ENCODE measurements at regions not wholly inside any gene's neighbourhood (a gene's known extent, or its start where the extent isn't known, plus 50 kb on each side); places are given as distances from the start of the nearest gene placed in this dataset.

GRCh38 chr5:143569213-143569701 is 165.8 kb upstream of the NR3C1 start (continued):
- TF ChIP-seq, protein P1, sequence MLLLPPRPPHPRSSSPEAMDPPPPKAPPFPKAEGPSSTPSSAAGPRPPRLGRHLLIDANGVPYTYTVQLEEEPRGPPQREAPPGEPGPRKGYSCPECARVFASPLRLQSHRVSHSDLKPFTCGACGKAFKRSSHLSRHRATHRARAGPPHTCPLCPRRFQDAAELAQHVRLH (CRISPR knock-in tag; IDR thresholded peaks at IDR 0.05; ENCODE audit: borderline replicate concordance, low read depth): no peak
- no peak for TF ChIP-seq RFX3 (CRISPR knock-in tag; IDR thresholded peaks at IDR 0.05)
- TF ChIP-seq ZNF780A (CRISPR knock-in tag; IDR thresholded peaks at IDR 0.05): no peak
- TF ChIP-seq TAF1 (CRISPR knock-in tag; IDR thresholded peaks at IDR 0.05): no peak
- TF ChIP-seq ZNF883 (CRISPR knock-in tag; IDR thresholded peaks at IDR 0.05; ENCODE audit: not compliant biosample characterization): no peak
- TF ChIP-seq ZNF652 (CRISPR knock-in tag; IDR thresholded peaks at IDR 0.05; ENCODE audit: borderline replicate concordance, low read depth): peak; percentile 74
- no peak for TF ChIP-seq ZNF670 (CRISPR knock-in tag; IDR thresholded peaks at IDR 0.05; ENCODE audit: borderline replicate concordance)
- no peak for TF ChIP-seq ZNF792 (CRISPR knock-in tag; IDR thresholded peaks at IDR 0.05)
- TF ChIP-seq JUND (CRISPR knock-in tag; IDR thresholded peaks at IDR 0.05): no peak
- no peak for TF ChIP-seq NR2C2 (CRISPR knock-in tag; IDR thresholded peaks at IDR 0.05; ENCODE audit: borderline replicate concordance)
- no peak for TF ChIP-seq ASH2L (IDR thresholded peaks at IDR 0.05; ENCODE audit: insufficient read length, low read depth, low read length)
- TF ChIP-seq ZNF326 (CRISPR knock-in tag; IDR thresholded peaks at IDR 0.05; ENCODE audit: borderline replicate concordance): no peak
- no peak for TF ChIP-seq STAG1 (CRISPR knock-in tag; IDR thresholded peaks at IDR 0.05)
- TF ChIP-seq ZNF20 (CRISPR knock-in tag; IDR thresholded peaks at IDR 0.05): no peak
- TF ChIP-seq, protein P2, sequence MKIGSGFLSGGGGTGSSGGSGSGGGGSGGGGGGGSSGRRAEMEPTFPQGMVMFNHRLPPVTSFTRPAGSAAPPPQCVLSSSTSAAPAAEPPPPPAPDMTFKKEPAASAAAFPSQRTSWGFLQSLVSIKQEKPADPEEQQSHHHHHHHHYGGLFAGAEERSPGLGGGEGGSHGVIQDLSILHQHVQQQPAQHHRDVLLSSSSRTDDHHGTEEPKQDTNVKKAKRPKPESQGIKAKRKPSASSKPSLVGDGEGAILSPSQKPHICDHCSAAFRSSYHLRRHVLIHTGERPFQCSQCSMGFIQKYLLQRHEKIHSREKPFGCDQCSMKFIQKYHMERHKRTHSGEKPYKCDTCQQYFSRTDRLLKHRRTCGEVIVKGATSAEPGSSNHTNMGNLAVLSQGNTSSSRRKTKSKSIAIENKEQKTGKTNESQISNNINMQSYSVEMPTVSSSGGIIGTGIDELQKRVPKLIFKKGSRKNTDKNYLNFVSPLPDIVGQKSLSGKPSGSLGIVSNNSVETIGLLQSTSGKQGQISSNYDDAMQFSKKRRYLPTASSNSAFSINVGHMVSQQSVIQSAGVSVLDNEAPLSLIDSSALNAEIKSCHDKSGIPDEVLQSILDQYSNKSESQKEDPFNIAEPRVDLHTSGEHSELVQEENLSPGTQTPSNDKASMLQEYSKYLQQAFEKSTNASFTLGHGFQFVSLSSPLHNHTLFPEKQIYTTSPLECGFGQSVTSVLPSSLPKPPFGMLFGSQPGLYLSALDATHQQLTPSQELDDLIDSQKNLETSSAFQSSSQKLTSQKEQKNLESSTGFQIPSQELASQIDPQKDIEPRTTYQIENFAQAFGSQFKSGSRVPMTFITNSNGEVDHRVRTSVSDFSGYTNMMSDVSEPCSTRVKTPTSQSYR (CRISPR knock-in tag; IDR thresholded peaks at IDR 0.05; ENCODE audit: borderline replicate concordance): no peak
- TF ChIP-seq, protein P3, sequence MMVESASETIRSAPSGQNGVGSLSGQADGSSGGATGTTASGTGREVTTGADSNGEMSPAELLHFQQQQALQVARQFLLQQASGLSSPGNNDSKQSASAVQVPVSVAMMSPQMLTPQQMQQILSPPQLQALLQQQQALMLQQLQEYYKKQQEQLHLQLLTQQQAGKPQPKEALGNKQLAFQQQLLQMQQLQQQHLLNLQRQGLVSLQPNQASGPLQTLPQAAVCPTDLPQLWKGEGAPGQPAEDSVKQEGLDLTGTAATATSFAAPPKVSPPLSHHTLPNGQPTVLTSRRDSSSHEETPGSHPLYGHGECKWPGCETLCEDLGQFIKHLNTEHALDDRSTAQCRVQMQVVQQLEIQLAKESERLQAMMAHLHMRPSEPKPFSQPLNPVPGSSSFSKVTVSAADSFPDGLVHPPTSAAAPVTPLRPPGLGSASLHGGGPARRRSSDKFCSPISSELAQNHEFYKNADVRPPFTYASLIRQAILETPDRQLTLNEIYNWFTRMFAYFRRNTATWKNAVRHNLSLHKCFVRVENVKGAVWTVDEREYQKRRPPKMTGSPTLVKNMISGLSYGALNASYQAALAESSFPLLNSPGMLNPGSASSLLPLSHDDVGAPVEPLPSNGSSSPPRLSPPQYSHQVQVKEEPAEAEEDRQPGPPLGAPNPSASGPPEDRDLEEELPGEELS (CRISPR knock-in tag; IDR thresholded peaks at IDR 0.05): peak; percentile 30; the same call in 1 of the 2 replicates
- TF ChIP-seq ZBTB39 (CRISPR knock-in tag; IDR thresholded peaks at IDR 0.05): no peak
- TF ChIP-seq, protein P4, sequence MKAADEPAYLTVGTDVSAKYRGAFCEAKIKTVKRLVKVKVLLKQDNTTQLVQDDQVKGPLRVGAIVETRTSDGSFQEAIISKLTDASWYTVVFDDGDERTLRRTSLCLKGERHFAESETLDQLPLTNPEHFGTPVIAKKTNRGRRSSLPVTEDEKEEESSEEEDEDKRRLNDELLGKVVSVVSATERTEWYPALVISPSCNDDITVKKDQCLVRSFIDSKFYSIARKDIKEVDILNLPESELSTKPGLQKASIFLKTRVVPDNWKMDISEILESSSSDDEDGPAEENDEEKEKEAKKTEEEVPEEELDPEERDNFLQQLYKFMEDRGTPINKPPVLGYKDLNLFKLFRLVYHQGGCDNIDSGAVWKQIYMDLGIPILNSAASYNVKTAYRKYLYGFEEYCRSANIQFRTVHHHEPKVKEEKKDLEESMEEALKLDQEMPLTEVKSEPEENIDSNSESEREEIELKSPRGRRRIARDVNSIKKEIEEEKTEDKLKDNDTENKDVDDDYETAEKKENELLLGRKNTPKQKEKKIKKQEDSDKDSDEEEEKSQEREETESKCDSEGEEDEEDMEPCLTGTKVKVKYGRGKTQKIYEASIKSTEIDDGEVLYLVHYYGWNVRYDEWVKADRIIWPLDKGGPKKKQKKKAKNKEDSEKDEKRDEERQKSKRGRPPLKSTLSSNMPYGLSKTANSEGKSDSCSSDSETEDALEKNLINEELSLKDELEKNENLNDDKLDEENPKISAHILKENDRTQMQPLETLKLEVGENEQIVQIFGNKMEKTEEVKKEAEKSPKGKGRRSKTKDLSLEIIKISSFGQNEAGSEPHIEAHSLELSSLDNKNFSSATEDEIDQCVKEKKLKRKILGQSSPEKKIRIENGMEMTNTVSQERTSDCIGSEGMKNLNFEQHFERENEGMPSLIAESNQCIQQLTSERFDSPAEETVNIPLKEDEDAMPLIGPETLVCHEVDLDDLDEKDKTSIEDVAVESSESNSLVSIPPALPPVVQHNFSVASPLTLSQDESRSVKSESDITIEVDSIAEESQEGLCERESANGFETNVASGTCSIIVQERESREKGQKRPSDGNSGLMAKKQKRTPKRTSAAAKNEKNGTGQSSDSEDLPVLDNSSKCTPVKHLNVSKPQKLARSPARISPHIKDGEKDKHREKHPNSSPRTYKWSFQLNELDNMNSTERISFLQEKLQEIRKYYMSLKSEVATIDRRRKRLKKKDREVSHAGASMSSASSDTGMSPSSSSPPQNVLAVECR (CRISPR knock-in tag; IDR thresholded peaks at IDR 0.05; ENCODE audit: borderline replicate concordance): no peak
- TF ChIP-seq KLF6 (CRISPR knock-in tag; IDR thresholded peaks at IDR 0.05): no peak
- no peak for TF ChIP-seq HMG20A (CRISPR knock-in tag; IDR thresholded peaks at IDR 0.05; ENCODE audit: borderline replicate concordance)

Measured in HepG2 (cell line).